Lower leg skin (tissue), 3 donors: ENCODE measurements at regions not wholly inside any gene's neighbourhood (a gene's known extent, or its start where the extent isn't known, plus 50 kb on each side); places are given as distances from the start of the nearest gene placed in this dataset.

Experiments
- POLR2A ChIP-seq, 2 donors: fragments of 450-650 bp; IDR thresholded peaks; one replicate each; pipeline ENCODE4 v1.6.1; 2016 to 2017; ENCODE audit warnings: antibody characterized with exemption in 2 of 2, mild to moderate bottlenecking in 1 of 2, moderate library complexity in 1 of 2
- TF ChIP-seq, protein P1 (sequence below), 3 donors: fragments of 450-650 bp; IDR thresholded peaks; one replicate each; pipeline ENCODE4 v1.5.1; 2016; ENCODE audit warnings: antibody characterized with exemption in 3 of 3, mild to moderate bottlenecking in 3 of 3, moderate library complexity in 2 of 3

DNA sequence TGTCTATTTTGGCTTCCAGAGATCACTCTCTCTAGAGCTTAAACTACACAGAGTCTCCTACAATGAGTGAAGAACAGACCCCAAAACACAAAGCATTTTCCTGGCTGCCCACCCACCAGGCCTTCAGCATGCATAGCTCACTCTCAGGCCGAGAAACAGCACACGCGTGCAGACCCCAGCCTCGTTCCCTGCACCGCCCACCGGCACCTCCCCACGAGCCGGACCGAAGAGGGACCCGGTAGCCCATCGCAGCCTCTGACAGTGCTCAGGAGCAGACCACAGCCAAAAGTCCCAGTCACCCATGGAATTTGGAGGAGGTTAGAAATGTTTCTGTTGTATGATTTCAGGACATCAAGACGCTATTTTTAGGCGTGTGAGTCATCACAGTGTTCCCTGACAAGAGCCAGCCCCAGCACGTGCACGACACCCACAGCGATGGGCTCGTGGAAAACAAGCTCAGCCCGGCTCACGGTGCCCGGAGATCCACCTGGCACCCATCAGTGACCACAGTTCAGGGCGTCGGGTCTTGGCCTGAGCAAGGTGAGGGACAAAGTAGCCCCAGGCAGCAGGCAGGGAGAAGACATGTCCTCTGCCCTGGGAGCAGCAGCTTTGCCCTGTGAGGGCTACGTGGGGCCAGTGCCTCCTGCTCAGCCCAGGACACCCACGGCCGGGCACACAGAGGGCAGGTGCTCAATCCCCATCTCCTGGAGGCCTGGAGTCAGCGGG is 50.1 kb upstream of the SPACA7 start:
- TF ChIP-seq, protein P1, sequence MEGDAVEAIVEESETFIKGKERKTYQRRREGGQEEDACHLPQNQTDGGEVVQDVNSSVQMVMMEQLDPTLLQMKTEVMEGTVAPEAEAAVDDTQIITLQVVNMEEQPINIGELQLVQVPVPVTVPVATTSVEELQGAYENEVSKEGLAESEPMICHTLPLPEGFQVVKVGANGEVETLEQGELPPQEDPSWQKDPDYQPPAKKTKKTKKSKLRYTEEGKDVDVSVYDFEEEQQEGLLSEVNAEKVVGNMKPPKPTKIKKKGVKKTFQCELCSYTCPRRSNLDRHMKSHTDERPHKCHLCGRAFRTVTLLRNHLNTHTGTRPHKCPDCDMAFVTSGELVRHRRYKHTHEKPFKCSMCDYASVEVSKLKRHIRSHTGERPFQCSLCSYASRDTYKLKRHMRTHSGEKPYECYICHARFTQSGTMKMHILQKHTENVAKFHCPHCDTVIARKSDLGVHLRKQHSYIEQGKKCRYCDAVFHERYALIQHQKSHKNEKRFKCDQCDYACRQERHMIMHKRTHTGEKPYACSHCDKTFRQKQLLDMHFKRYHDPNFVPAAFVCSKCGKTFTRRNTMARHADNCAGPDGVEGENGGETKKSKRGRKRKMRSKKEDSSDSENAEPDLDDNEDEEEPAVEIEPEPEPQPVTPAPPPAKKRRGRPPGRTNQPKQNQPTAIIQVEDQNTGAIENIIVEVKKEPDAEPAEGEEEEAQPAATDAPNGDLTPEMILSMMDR (IDR thresholded peaks at IDR 0.05): no peak
- no peak for TF ChIP-seq POLR2A (IDR thresholded peaks at IDR 0.05)
